K562 (cell line): ENCODE measurements at regions not wholly inside any gene's neighbourhood (a gene's known extent, or its start where the extent isn't known, plus 50 kb on each side); places are given as distances from the start of the nearest gene placed in this dataset.

Source experiments
- ATAC-seq: fragments of 200-7000 bp; cut with Tn5 transposase; 3 replicates; pipeline ENCODE4 v1.9.1; 2020; ENCODE audit warnings: moderate library complexity
- BruUV-seq: library from RNA; stranded (reverse); fragments of 400-500 nt; replicated peaks from 2 replicates; lab custom pipeline; 2021; lab: Mats Ljungman, UMichigan
- CTCF ChIA-PET: fragments of 300-600 bp; formaldehyde crosslinking; extraction: SDS; loops from one replicate; lab custom pipeline; 2021; ENCODE audit warnings: low intra/inter-chr PET ratio; lab: Yijun Ruan, JAX
- POLR2A ChIA-PET: fragments of 300-600, 350-650 bp; sonication (Branson Sonifier 250); formaldehyde crosslinking; extraction: SDS; loops from one replicate; lab custom pipeline; 2021; ENCODE audit warnings: antibody characterized with exemption, inconsistent platforms; lab: Yijun Ruan, JAX
- DNase-seq, 4 experiments: peaks; one replicate each; pipeline versions ENCODE4 v3.0.0 to v3.0.0-alpha.2; 2011 to 2018; ENCODE audit warnings: low spot score in 3 of 4, mixed read lengths in 3 of 4; ENCODE audit errors: extremely low read depth in 1 of 4
- FAIRE-seq: peaks from 2 replicates; lab custom pipeline; 2011; peaks lifted over from hg19 to GRCh38; lab: Jason Lieb, UNC
- H2AFZ ChIP-seq: 2 replicates; pipeline ENCODE4 v1.6.0; 2011; ENCODE audit warnings: low read depth, low read length, control low read depth, inconsistent platforms
- H3K27ac ChIP-seq: fragments of 200-600 bp; 3 replicates; pipeline ENCODE4 v1.8.0; 2011; ENCODE audit warnings: low read depth, mild to moderate bottlenecking, control low read depth, inconsistent platforms, low read length, moderate library complexity, mixed read lengths; ENCODE audit errors: extremely low read depth
- H3K27me3 ChIP-seq, 2 experiments: fragments of 300-600 bp in 1 of 2; 2 replicates in 1 of 2; 3 replicates in 1 of 2; pipeline versions ENCODE4 v1.6.0 to v1.8.0; 2011; ENCODE audit warnings: inconsistent platforms in 2 of 2, low read length in 2 of 2, mild to moderate bottlenecking in 1 of 2, mixed read lengths in 1 of 2, moderate library complexity in 1 of 2; ENCODE audit not compliant: control insufficient read depth in 2 of 2, insufficient read depth in 2 of 2
- H3K36me3 ChIP-seq: fragments of 300-600 bp; 3 replicates; pipeline ENCODE4 v1.8.0; 2011; ENCODE audit warnings: mild to moderate bottlenecking, low read length, inconsistent platforms; ENCODE audit not compliant: control insufficient read depth, insufficient read depth
- H3K4me1 ChIP-seq, 2 experiments: fragments of 200-600 bp in 1 of 2; replicated peaks in 1 of 2; 2 replicates in 1 of 2; 3 replicates in 1 of 2; pipeline versions ENCODE4 v1.5.1 to v1.8.0; 2011; ENCODE audit warnings: inconsistent platforms in 2 of 2, low read length in 2 of 2, mild to moderate bottlenecking in 1 of 2, mixed read lengths in 1 of 2, moderate library complexity in 1 of 2; ENCODE audit not compliant: control insufficient read depth in 2 of 2, insufficient read depth in 2 of 2
- H3K4me2 ChIP-seq: 2 replicates; pipeline ENCODE4 v1.6.1; 2011; ENCODE audit warnings: low read length, control low read depth, inconsistent platforms, mixed read lengths; ENCODE audit not compliant: insufficient read depth
- H3K4me3 ChIP-seq: fragments of 200-600 bp; sonication (generic), shearing (Covaris generic); 2 replicates; pipeline ENCODE4 v1.5.1; 2016; ENCODE audit warnings: control low read depth, inconsistent platforms
- H3K79me2 ChIP-seq: fragments of 200-600 bp; 3 replicates; pipeline ENCODE4 v1.8.0; 2011; ENCODE audit warnings: low read length, inconsistent platforms; ENCODE audit not compliant: control insufficient read depth, insufficient read depth
- H3K9ac ChIP-seq, 2 experiments: 2 replicates each; pipeline versions ENCODE4 v1.6.0 to v1.6.1; 2011; ENCODE audit warnings: low read depth in 2 of 2, low read length in 2 of 2, control low read depth in 1 of 2, inconsistent platforms in 1 of 2, mild to moderate bottlenecking in 1 of 2, mixed read lengths in 1 of 2; ENCODE audit not compliant: insufficient read depth in 1 of 2
- H3K9me1 ChIP-seq: one replicate; pipeline ENCODE4 v1.6.0; 2011; ENCODE audit warnings: inconsistent platforms, mild to moderate bottlenecking, low read length, moderate library complexity; ENCODE audit not compliant: control insufficient read depth, insufficient read depth
- H3K9me3 ChIP-seq: replicated peaks from 2 replicates; pipeline ENCODE4 v1.5.1; 2011; ENCODE audit warnings: low read depth, low read length, inconsistent platforms; ENCODE audit not compliant: control insufficient read depth, insufficient read depth
- H4K20me1 ChIP-seq: replicated peaks from 2 replicates; pipeline ENCODE4 v1.6.1; 2011; ENCODE audit warnings: low read length, inconsistent platforms, mixed read lengths; ENCODE audit not compliant: control insufficient read depth, insufficient read depth
- CAMTA2 ChIP-seq: fragments of 250-450 bp; sonication (Bioruptor Pico); conservative IDR thresholded peaks from 2 replicates; pipeline ENCODE4 v1.5.1; 2022
- CHD1 ChIP-seq: fragments of 200-600 bp; sonication (generic); IDR thresholded peaks from one replicate; pipeline ENCODE4 v1.6.1; 2012; ENCODE audit warnings: mild to moderate bottlenecking, moderate library complexity, low read length, inconsistent platforms
- ERF ChIP-seq: fragments of 450-650 bp; formaldehyde crosslinking; IDR thresholded peaks from 2 replicates; pipeline ENCODE4 v1.4.0; 2020; ENCODE audit warnings: mild to moderate bottlenecking, mixed read lengths
- NR2F6 ChIP-seq: fragments of 450-650 bp; formaldehyde crosslinking; IDR thresholded peaks from 2 replicates; pipeline ENCODE4 v1.4.0; 2020; ENCODE audit warnings: mild to moderate bottlenecking
- PPARD ChIP-seq: fragments of 250-450 bp; sonication (Bioruptor Pico); IDR thresholded peaks from 2 replicates; pipeline ENCODE4 v1.8.0; 2022; ENCODE audit warnings: inconsistent platforms, mild to moderate bottlenecking, moderate library complexity
- SMAD2 ChIP-seq: fragments of 150-350 bp; IDR thresholded peaks from 2 replicates; pipeline ENCODE4 v1.6.1; 2014; ENCODE audit warnings: low read depth, mild to moderate bottlenecking, low read length
- TFAM ChIP-seq: fragments of 250-450 bp; sonication (Bioruptor Pico); conservative IDR thresholded peaks from 2 replicates; pipeline ENCODE4 v1.5.0; 2021; ENCODE audit warnings: mild to moderate bottlenecking, moderate library complexity
- ZKSCAN8 ChIP-seq: fragments of 200-800 bp; sonication (Bioruptor generic); IDR thresholded peaks from 2 replicates; pipeline ENCODE4 v1.6.1; 2016; ENCODE audit warnings: missing genetic modification characterization, missing compliant biosample characterization
- ZNF165 ChIP-seq: fragments of 250-450 bp; sonication (Bioruptor Pico); IDR thresholded peaks from 2 replicates; pipeline ENCODE4 v1.4.0; 2020; ENCODE audit warnings: borderline replicate concordance
- WGBS: fragments of 100-300 bp; shearing (Covaris generic); methylation state at CpG from one replicate; pipeline ENCODE4 v1.1.6; 2016; ENCODE audit warnings: low coverage, mixed read lengths; ENCODE audit not compliant: insufficient coverage; ENCODE audit errors: missing lambda C conversion rate; 5-methylcytosine and 5-hydroxymethylcytosine counted together
- in situ Hi-C: fragments of 300-500 bp; cut with MboI; formaldehyde crosslinking; loops from 4 replicates; pipeline ENCODE4 v1.15.0; 2018; ENCODE audit warnings: inconsistent platforms, mixed read lengths
- intact Hi-C: fragments of 100-400 bp; cut with micrococcal nuclease; formaldehyde crosslinking; loops from 2 replicates; pipeline ENCODE4 v1.14.2; 2022
- TF ChIP-seq, protein P1 (sequence below): sonication (generic); formaldehyde crosslinking; IDR thresholded peaks from 2 replicates; pipeline ENCODE4 v1.4.0; 2020; ENCODE audit warnings: mild to moderate bottlenecking, missing genetic modification reagents
- TF ChIP-seq, protein P2 (sequence below): sonication (generic); formaldehyde crosslinking; IDR thresholded peaks from 2 replicates; pipeline ENCODE4 v1.8.0; 2023; ENCODE audit warnings: missing genetic modification reagents, mild to moderate bottlenecking, borderline replicate concordance
- TF ChIP-seq, protein P3 (sequence below): sonication (generic); formaldehyde crosslinking; IDR thresholded peaks from 2 replicates; pipeline ENCODE4 v1.8.0; 2022; ENCODE audit warnings: mild to moderate bottlenecking, missing genetic modification reagents

GRCh38 chr9:107690021-107690420, 200.5 kb upstream of the KLF4 start:
- FAIRE-seq (no peak), ATAC-seq (no peak), DNase-seq (no peak)
- no peak overlapping the region for H2AFZ ChIP-seq
- H3K4me2 ChIP-seq = no peak overlapping the region
- 3% methylated on average over 5 of the region's 5 CpGs for WGBS
- H3K4me3 ChIP-seq = no peak overlapping the region
- no peaks in the 10 kb centered on the region for H3K4me1 ChIP-seq
- BruUV-seq = no TSS peak
- POLR2A ChIA-PET = interaction anchor here (1.0 kb wide), 1 partner anchor 21 kb away, joined by 4 read pairs; no protein-coding TSS in a partner anchor
- H3K27ac ChIP-seq = no peak overlapping the region
- CTCF ChIA-PET = no interaction called here
- H3K9me1 ChIP-seq = no peaks in the 10 kb centered on the region
- in situ Hi-C loops (no loop called here), intact Hi-C loops (no loop called here)
- H3K36me3 ChIP-seq = no peaks in the 10 kb centered on the region
- peaks cover 0 to 5% of the 10 kb centered on the region in 2 experiments; a peak in 3 of 5 replicates for H3K27me3 ChIP-seq
- no peaks in the 10 kb centered on the region for H3K9me3 ChIP-seq
- no peaks in the 10 kb centered on the region for H3K79me2 ChIP-seq
- no peaks in the 10 kb centered on the region for H4K20me1 ChIP-seq
- no peak overlapping the region for H3K9ac ChIP-seq
- TF ChIP-seq SMAD2 (no peak), ZNF165 (CRISPR knock-in tag) (no peak), PPARD (CRISPR knock-in tag) (no peak), CHD1 (no peak), TFAM (CRISPR knock-in tag) (no peak), NR2F6 (CRISPR knock-in tag) (no peak), ERF (CRISPR knock-in tag) (no peak), ZKSCAN8 (no peak), CAMTA2 (CRISPR knock-in tag) (no peak)
- TF ChIP-seq, protein P1, sequence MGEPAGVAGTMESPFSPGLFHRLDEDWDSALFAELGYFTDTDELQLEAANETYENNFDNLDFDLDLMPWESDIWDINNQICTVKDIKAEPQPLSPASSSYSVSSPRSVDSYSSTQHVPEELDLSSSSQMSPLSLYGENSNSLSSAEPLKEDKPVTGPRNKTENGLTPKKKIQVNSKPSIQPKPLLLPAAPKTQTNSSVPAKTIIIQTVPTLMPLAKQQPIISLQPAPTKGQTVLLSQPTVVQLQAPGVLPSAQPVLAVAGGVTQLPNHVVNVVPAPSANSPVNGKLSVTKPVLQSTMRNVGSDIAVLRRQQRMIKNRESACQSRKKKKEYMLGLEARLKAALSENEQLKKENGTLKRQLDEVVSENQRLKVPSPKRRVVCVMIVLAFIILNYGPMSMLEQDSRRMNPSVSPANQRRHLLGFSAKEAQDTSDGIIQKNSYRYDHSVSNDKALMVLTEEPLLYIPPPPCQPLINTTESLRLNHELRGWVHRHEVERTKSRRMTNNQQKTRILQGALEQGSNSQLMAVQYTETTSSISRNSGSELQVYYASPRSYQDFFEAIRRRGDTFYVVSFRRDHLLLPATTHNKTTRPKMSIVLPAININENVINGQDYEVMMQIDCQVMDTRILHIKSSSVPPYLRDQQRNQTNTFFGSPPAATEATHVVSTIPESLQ (CRISPR knock-in tag) = no peak
- TF ChIP-seq, protein P2, sequence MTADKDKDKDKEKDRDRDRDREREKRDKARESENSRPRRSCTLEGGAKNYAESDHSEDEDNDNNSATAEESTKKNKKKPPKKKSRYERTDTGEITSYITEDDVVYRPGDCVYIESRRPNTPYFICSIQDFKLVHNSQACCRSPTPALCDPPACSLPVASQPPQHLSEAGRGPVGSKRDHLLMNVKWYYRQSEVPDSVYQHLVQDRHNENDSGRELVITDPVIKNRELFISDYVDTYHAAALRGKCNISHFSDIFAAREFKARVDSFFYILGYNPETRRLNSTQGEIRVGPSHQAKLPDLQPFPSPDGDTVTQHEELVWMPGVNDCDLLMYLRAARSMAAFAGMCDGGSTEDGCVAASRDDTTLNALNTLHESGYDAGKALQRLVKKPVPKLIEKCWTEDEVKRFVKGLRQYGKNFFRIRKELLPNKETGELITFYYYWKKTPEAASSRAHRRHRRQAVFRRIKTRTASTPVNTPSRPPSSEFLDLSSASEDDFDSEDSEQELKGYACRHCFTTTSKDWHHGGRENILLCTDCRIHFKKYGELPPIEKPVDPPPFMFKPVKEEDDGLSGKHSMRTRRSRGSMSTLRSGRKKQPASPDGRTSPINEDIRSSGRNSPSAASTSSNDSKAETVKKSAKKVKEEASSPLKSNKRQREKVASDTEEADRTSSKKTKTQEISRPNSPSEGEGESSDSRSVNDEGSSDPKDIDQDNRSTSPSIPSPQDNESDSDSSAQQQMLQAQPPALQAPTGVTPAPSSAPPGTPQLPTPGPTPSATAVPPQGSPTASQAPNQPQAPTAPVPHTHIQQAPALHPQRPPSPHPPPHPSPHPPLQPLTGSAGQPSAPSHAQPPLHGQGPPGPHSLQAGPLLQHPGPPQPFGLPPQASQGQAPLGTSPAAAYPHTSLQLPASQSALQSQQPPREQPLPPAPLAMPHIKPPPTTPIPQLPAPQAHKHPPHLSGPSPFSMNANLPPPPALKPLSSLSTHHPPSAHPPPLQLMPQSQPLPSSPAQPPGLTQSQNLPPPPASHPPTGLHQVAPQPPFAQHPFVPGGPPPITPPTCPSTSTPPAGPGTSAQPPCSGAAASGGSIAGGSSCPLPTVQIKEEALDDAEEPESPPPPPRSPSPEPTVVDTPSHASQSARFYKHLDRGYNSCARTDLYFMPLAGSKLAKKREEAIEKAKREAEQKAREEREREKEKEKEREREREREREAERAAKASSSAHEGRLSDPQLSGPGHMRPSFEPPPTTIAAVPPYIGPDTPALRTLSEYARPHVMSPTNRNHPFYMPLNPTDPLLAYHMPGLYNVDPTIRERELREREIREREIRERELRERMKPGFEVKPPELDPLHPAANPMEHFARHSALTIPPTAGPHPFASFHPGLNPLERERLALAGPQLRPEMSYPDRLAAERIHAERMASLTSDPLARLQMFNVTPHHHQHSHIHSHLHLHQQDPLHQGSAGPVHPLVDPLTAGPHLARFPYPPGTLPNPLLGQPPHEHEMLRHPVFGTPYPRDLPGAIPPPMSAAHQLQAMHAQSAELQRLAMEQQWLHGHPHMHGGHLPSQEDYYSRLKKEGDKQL (CRISPR knock-in tag) = no peak
- TF ChIP-seq, protein P3, sequence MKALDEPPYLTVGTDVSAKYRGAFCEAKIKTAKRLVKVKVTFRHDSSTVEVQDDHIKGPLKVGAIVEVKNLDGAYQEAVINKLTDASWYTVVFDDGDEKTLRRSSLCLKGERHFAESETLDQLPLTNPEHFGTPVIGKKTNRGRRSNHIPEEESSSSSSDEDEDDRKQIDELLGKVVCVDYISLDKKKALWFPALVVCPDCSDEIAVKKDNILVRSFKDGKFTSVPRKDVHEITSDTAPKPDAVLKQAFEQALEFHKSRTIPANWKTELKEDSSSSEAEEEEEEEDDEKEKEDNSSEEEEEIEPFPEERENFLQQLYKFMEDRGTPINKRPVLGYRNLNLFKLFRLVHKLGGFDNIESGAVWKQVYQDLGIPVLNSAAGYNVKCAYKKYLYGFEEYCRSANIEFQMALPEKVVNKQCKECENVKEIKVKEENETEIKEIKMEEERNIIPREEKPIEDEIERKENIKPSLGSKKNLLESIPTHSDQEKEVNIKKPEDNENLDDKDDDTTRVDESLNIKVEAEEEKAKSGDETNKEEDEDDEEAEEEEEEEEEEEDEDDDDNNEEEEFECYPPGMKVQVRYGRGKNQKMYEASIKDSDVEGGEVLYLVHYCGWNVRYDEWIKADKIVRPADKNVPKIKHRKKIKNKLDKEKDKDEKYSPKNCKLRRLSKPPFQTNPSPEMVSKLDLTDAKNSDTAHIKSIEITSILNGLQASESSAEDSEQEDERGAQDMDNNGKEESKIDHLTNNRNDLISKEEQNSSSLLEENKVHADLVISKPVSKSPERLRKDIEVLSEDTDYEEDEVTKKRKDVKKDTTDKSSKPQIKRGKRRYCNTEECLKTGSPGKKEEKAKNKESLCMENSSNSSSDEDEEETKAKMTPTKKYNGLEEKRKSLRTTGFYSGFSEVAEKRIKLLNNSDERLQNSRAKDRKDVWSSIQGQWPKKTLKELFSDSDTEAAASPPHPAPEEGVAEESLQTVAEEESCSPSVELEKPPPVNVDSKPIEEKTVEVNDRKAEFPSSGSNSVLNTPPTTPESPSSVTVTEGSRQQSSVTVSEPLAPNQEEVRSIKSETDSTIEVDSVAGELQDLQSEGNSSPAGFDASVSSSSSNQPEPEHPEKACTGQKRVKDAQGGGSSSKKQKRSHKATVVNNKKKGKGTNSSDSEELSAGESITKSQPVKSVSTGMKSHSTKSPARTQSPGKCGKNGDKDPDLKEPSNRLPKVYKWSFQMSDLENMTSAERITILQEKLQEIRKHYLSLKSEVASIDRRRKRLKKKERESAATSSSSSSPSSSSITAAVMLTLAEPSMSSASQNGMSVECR (CRISPR knock-in tag) = no peak
